K562 (cell line): ENCODE measurements at regions not wholly inside any gene's neighbourhood (a gene's known extent, or its start where the extent isn't known, plus 50 kb on each side); places are given as distances from the start of the nearest gene placed in this dataset.

Source experiments
- ATAC-seq: fragments of 200-7000 bp; cut with Tn5 transposase; 3 replicates; pipeline ENCODE4 v1.9.1; 2020; ENCODE audit warnings: moderate library complexity
- BruUV-seq: library from RNA; stranded (reverse); fragments of 400-500 nt; replicated peaks from 2 replicates; lab custom pipeline; 2021; lab: Mats Ljungman, UMichigan
- CTCF ChIA-PET: fragments of 300-600 bp; formaldehyde crosslinking; extraction: SDS; loops from one replicate; lab custom pipeline; 2021; ENCODE audit warnings: low intra/inter-chr PET ratio; lab: Yijun Ruan, JAX
- POLR2A ChIA-PET: fragments of 300-600, 350-650 bp; sonication (Branson Sonifier 250); formaldehyde crosslinking; extraction: SDS; loops from one replicate; lab custom pipeline; 2021; ENCODE audit warnings: antibody characterized with exemption, inconsistent platforms; lab: Yijun Ruan, JAX
- DNase-seq, 4 experiments: peaks; one replicate each; pipeline versions ENCODE4 v3.0.0 to v3.0.0-alpha.2; 2011 to 2018; ENCODE audit warnings: low spot score in 3 of 4, mixed read lengths in 3 of 4; ENCODE audit errors: extremely low read depth in 1 of 4
- FAIRE-seq: peaks from 2 replicates; lab custom pipeline; 2011; peaks lifted over from hg19 to GRCh38; lab: Jason Lieb, UNC
- H2AFZ ChIP-seq: 2 replicates; pipeline ENCODE4 v1.6.0; 2011; ENCODE audit warnings: low read depth, low read length, control low read depth, inconsistent platforms
- H3K27ac ChIP-seq: fragments of 200-600 bp; 3 replicates; pipeline ENCODE4 v1.8.0; 2011; ENCODE audit warnings: low read depth, mild to moderate bottlenecking, control low read depth, inconsistent platforms, low read length, moderate library complexity, mixed read lengths; ENCODE audit errors: extremely low read depth
- H3K27me3 ChIP-seq, 2 experiments: fragments of 300-600 bp in 1 of 2; 2 replicates in 1 of 2; 3 replicates in 1 of 2; pipeline versions ENCODE4 v1.6.0 to v1.8.0; 2011; ENCODE audit warnings: inconsistent platforms in 2 of 2, low read length in 2 of 2, mild to moderate bottlenecking in 1 of 2, mixed read lengths in 1 of 2, moderate library complexity in 1 of 2; ENCODE audit not compliant: control insufficient read depth in 2 of 2, insufficient read depth in 2 of 2
- H3K36me3 ChIP-seq: fragments of 300-600 bp; 3 replicates; pipeline ENCODE4 v1.8.0; 2011; ENCODE audit warnings: mild to moderate bottlenecking, low read length, inconsistent platforms; ENCODE audit not compliant: control insufficient read depth, insufficient read depth
- H3K4me1 ChIP-seq, 2 experiments: fragments of 200-600 bp in 1 of 2; replicated peaks in 1 of 2; 2 replicates in 1 of 2; 3 replicates in 1 of 2; pipeline versions ENCODE4 v1.5.1 to v1.8.0; 2011; ENCODE audit warnings: inconsistent platforms in 2 of 2, low read length in 2 of 2, mild to moderate bottlenecking in 1 of 2, mixed read lengths in 1 of 2, moderate library complexity in 1 of 2; ENCODE audit not compliant: control insufficient read depth in 2 of 2, insufficient read depth in 2 of 2
- H3K4me2 ChIP-seq: 2 replicates; pipeline ENCODE4 v1.6.1; 2011; ENCODE audit warnings: low read length, control low read depth, inconsistent platforms, mixed read lengths; ENCODE audit not compliant: insufficient read depth
- H3K4me3 ChIP-seq: fragments of 200-600 bp; sonication (generic), shearing (Covaris generic); 2 replicates; pipeline ENCODE4 v1.5.1; 2016; ENCODE audit warnings: control low read depth, inconsistent platforms
- H3K79me2 ChIP-seq: fragments of 200-600 bp; 3 replicates; pipeline ENCODE4 v1.8.0; 2011; ENCODE audit warnings: low read length, inconsistent platforms; ENCODE audit not compliant: control insufficient read depth, insufficient read depth
- H3K9ac ChIP-seq, 2 experiments: 2 replicates each; pipeline versions ENCODE4 v1.6.0 to v1.6.1; 2011; ENCODE audit warnings: low read depth in 2 of 2, low read length in 2 of 2, control low read depth in 1 of 2, inconsistent platforms in 1 of 2, mild to moderate bottlenecking in 1 of 2, mixed read lengths in 1 of 2; ENCODE audit not compliant: insufficient read depth in 1 of 2
- H3K9me1 ChIP-seq: one replicate; pipeline ENCODE4 v1.6.0; 2011; ENCODE audit warnings: inconsistent platforms, mild to moderate bottlenecking, low read length, moderate library complexity; ENCODE audit not compliant: control insufficient read depth, insufficient read depth
- H3K9me3 ChIP-seq: replicated peaks from 2 replicates; pipeline ENCODE4 v1.5.1; 2011; ENCODE audit warnings: low read depth, low read length, inconsistent platforms; ENCODE audit not compliant: control insufficient read depth, insufficient read depth
- H4K20me1 ChIP-seq: replicated peaks from 2 replicates; pipeline ENCODE4 v1.6.1; 2011; ENCODE audit warnings: low read length, inconsistent platforms, mixed read lengths; ENCODE audit not compliant: control insufficient read depth, insufficient read depth
- CC2D1A ChIP-seq: fragments of 450-650 bp; IDR thresholded peaks from 2 replicates; pipeline ENCODE4 v1.6.1; 2017; ENCODE audit warnings: mild to moderate bottlenecking
- CUX1 ChIP-seq: fragments of 200-800 bp; sonication (Bioruptor generic); IDR thresholded peaks from 2 replicates; pipeline ENCODE4 v1.6.1; 2016; ENCODE audit warnings: missing genetic modification characterization, missing compliant biosample characterization
- GABPA ChIP-seq: fragments of 200-800 bp; sonication (Bioruptor generic); conservative IDR thresholded peaks from 2 replicates; pipeline ENCODE4 v1.6.1; 2016; ENCODE audit warnings: low read depth, missing genetic modification characterization, missing compliant biosample characterization
- JUND ChIP-seq, 2 experiments: IDR thresholded peaks; 2 replicates in 1 of 2; 3 replicates in 1 of 2; pipeline ENCODE4 v1.6.1; 2011; ENCODE audit warnings: borderline replicate concordance in 2 of 2, low read depth in 2 of 2, low read length in 2 of 2, improper control_type of control experiment in 1 of 2, missing biosample characterization in 1 of 2, missing genetic modification characterization in 1 of 2, missing genetic modification reagents in 1 of 2
- KLF10 ChIP-seq: fragments of 250-450 bp; sonication (Bioruptor Pico); IDR thresholded peaks from 2 replicates; pipeline ENCODE4 v1.6.1; 2021; ENCODE audit warnings: matching md5 sums
- KLF13 ChIP-seq: fragments of 450-650 bp; IDR thresholded peaks from 2 replicates; pipeline ENCODE4 v1.6.1; 2016; ENCODE audit warnings: missing genetic modification characterization, low read depth, mild to moderate bottlenecking, missing compliant biosample characterization, moderate library complexity, borderline replicate concordance
- MCM7 ChIP-seq, 2 experiments: fragments of 450-650 bp; IDR thresholded peaks; 2 replicates each; pipeline ENCODE4 v1.6.1; 2016 to 2018
- MYC ChIP-seq, 2 experiments: fragments of 250-450 bp in 1 of 2; sonication (Bioruptor Pico) in 1 of 2; IDR thresholded peaks; 2 replicates each; pipeline versions ENCODE4 v1.5.1 to v1.6.1; 2012 to 2021; ENCODE audit warnings: low read depth in 2 of 2, borderline replicate concordance in 1 of 2, improper control_type of control experiment in 1 of 2, low read length in 1 of 2, mild to moderate bottlenecking in 1 of 2, moderate library complexity in 1 of 2
- TARDBP ChIP-seq: fragments of 450-650 bp; IDR thresholded peaks from 2 replicates; pipeline ENCODE4 v1.6.1; 2016
- TCF7L2 ChIP-seq: fragments of 150-350 bp; IDR thresholded peaks from 2 replicates; pipeline ENCODE4 v1.6.1; 2016; ENCODE audit warnings: low read depth, mild to moderate bottlenecking, low read length, moderate library complexity
- XRCC4 ChIP-seq: IDR thresholded peaks from one replicate; pipeline ENCODE4 v1.6.1; 2011; ENCODE audit not compliant: insufficient read depth, insufficient read length; ENCODE audit errors: extremely low read depth
- ZNF347 ChIP-seq: fragments of 450-650 bp; formaldehyde crosslinking; IDR thresholded peaks from 2 replicates; pipeline ENCODE4 v1.4.0; 2020; ENCODE audit warnings: low read depth, mild to moderate bottlenecking, moderate library complexity
- ZNF518B ChIP-seq: fragments of 250-450 bp; sonication (Bioruptor Pico); IDR thresholded peaks from 2 replicates; pipeline ENCODE4 v1.5.0; 2021; ENCODE audit warnings: mild to moderate bottlenecking, moderate library complexity
- ZNF778 ChIP-seq: fragments of 450-650 bp; formaldehyde crosslinking; IDR thresholded peaks from 2 replicates; pipeline ENCODE4 v1.4.0; 2020; ENCODE audit warnings: mild to moderate bottlenecking, moderate library complexity
- in situ Hi-C: fragments of 300-500 bp; cut with MboI; formaldehyde crosslinking; loops from 4 replicates; pipeline ENCODE4 v1.15.0; 2018; ENCODE audit warnings: inconsistent platforms, mixed read lengths
- intact Hi-C: fragments of 100-400 bp; cut with micrococcal nuclease; formaldehyde crosslinking; loops from 2 replicates; pipeline ENCODE4 v1.14.2; 2022

GRCh38 chr13:60716313-60716712 is 319.3 kb downstream of the TDRD3 start (continued):
- no peak for TF ChIP-seq MYC (IDR thresholded peaks at IDR 0.05; ENCODE audit: low read depth, low read length)
- TF ChIP-seq MYC (CRISPR knock-in tag; IDR thresholded peaks at IDR 0.05; ENCODE audit: borderline replicate concordance, low read depth), result no peak
- TF ChIP-seq ZNF778, result no peak

- Histone ChIP-seq H3K9me1 (no peaks in the 10 kb centered on the region), H3K27ac (no peak overlapping the region), H3K27me3 (no peaks in the 10 kb centered on the region), H3K79me2 (no peaks in the 10 kb centered on the region), H3K4me1 (no peaks in the 10 kb centered on the region), H3K9ac (no peak overlapping the region), H3K36me3 (no peaks in the 10 kb centered on the region), H3K4me2 (no peak overlapping the region), H4K20me1 (no peaks in the 10 kb centered on the region), H3K9me3 (no peaks in the 10 kb centered on the region), H3K4me3 (no peak overlapping the region), H2AFZ (no peak overlapping the region)
- CTCF ChIA-PET, result no interaction called here
- intact Hi-C loops (no loop called here), in situ Hi-C loops (no loop called here)
- no TSS peak for BruUV-seq
- no peak for DNase-seq
- POLR2A ChIA-PET, result no interaction called here
- no peak for FAIRE-seq
- ATAC-seq, result no peak
- no peak for TF ChIP-seq KLF13
- TF ChIP-seq JUND (IDR thresholded peaks at IDR 0.05; ENCODE audit: borderline replicate concordance, low read depth, low read length), result no peak
- TF ChIP-seq JUND (tag; IDR thresholded peaks at IDR 0.05; ENCODE audit: borderline replicate concordance, low read depth, low read length), result no peak
- TF ChIP-seq GABPA (tag), result no peak
- no peak for TF ChIP-seq ZNF347 (CRISPR knock-in tag)
- no peak for TF ChIP-seq MCM7 (IDR thresholded peaks at IDR 0.05)
- TF ChIP-seq TCF7L2, result no peak
- no peak for TF ChIP-seq TARDBP
- TF ChIP-seq KLF10, result no peak
- TF ChIP-seq CC2D1A, result no peak
- TF ChIP-seq XRCC4, result no peak
- TF ChIP-seq CUX1 (CRISPR knock-in tag), result no peak
- no peak for TF ChIP-seq ZNF518B
Observed at GRCh38 chr13:60707878-60708277, 310.9 kb downstream of the TDRD3 start.
